HFF-Myc (cell line): ENCODE measurements at regions not wholly inside any gene's neighbourhood (a gene's known extent, or its start where the extent isn't known, plus 50 kb on each side); places are given as distances from the start of the nearest gene placed in this dataset.

ENCODE experiments used
- DNase-seq: peaks from one replicate; pipeline ENCODE4 v3.0.0-alpha.2; 2011; ENCODE audit warnings: low read depth; ENCODE audit errors: extremely low read depth
- H3K4me3 ChIP-seq: replicated peaks from 2 replicates; pipeline ENCODE4 v1.5.1; 2011; ENCODE audit warnings: low read depth, mild to moderate bottlenecking, control low read depth, low read length
- TF ChIP-seq, protein P1 (sequence below): IDR thresholded peaks from 2 replicates; pipeline ENCODE4 v1.5.1; 2012; ENCODE audit warnings: mild to moderate bottlenecking, low read depth, low read length, control low read depth; ENCODE audit errors: missing control alignments

DNA sequence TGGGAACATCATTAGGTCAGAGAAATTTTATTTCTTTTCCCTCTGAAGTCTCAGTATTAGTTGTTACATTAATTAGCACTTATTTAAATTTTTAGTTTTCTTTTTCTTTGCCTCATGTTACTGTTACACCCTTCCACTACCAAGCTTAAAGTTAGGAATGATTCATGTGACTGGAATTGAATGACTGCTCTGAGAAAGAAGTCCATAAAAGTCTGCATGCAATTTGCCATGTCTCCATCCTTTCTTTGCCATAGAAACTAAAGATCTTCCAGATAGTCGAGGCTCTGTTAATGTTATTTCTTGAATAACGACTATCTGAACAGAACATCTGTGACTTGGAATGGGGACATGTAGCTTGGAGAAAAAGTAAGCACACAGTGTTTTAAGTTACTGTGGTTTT, 1269.8 kb upstream of the PIK3C3 start:
- H3K4me3 ChIP-seq = no peak overlapping the region
- TF ChIP-seq, protein P1, sequence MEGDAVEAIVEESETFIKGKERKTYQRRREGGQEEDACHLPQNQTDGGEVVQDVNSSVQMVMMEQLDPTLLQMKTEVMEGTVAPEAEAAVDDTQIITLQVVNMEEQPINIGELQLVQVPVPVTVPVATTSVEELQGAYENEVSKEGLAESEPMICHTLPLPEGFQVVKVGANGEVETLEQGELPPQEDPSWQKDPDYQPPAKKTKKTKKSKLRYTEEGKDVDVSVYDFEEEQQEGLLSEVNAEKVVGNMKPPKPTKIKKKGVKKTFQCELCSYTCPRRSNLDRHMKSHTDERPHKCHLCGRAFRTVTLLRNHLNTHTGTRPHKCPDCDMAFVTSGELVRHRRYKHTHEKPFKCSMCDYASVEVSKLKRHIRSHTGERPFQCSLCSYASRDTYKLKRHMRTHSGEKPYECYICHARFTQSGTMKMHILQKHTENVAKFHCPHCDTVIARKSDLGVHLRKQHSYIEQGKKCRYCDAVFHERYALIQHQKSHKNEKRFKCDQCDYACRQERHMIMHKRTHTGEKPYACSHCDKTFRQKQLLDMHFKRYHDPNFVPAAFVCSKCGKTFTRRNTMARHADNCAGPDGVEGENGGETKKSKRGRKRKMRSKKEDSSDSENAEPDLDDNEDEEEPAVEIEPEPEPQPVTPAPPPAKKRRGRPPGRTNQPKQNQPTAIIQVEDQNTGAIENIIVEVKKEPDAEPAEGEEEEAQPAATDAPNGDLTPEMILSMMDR = no peak
- DNase-seq = no peak

- no peak overlapping the region for H3K4me3 ChIP-seq
- TF ChIP-seq, protein P1 = no peak
- no peak for DNase-seq
Observed at GRCh38 chr18:40678318-40678717, 1276.7 kb upstream of the PIK3C3 start.

GRCh38 chr18:40676668-40677067, 1278.4 kb upstream of the PIK3C3 start:
- no peak for DNase-seq
- no peak overlapping the region for H3K4me3 ChIP-seq
- TF ChIP-seq, protein P1 = no peak

- TF ChIP-seq, protein P1 = no peak
- DNase-seq = no peak
- no peak overlapping the region for H3K4me3 ChIP-seq
Observed at GRCh38 chr18:40673150-40673549, 1281.9 kb upstream of the PIK3C3 start.

DNA sequence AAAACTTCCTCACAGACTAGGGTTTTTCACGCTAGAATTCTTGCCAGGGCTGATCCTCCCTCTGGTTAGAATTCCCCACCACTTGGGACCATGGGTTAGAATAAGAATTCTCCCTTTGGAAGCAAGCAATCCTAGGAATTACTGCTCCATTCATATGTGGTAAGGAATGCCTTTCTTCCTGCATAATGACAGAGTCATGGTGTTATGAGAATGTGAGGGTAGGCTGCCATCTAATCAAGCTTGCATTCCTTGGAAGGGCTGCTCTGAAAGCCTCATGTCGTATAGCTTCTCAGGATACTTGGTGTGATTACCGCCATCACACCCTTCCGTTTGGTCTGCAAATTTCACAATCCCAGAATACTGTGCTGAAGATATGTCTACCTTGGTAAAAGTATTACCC, 1282.4 kb upstream of the PIK3C3 start:
- no peak overlapping the region for H3K4me3 ChIP-seq
- no peak for DNase-seq
- TF ChIP-seq, protein P1 = no peak

- TF ChIP-seq, protein P1 = no peak
- no peak for DNase-seq
- H3K4me3 ChIP-seq = no peak overlapping the region
Observed at GRCh38 chr18:40670668-40671375, 1284.2 kb upstream of the PIK3C3 start.
